ENCODE measurements at regions not wholly inside any gene's neighbourhood (a gene's known extent, or its start where the extent isn't known, plus 50 kb on each side); places are given as distances from the start of the nearest gene placed in this dataset.
"Not testable (repeated sequence)": the region's sequence is repeated elsewhere in the genome, so short reads cannot be mapped to it uniquely, and the experiment has no call there.

- TF ChIP-seq, protein P1, sequence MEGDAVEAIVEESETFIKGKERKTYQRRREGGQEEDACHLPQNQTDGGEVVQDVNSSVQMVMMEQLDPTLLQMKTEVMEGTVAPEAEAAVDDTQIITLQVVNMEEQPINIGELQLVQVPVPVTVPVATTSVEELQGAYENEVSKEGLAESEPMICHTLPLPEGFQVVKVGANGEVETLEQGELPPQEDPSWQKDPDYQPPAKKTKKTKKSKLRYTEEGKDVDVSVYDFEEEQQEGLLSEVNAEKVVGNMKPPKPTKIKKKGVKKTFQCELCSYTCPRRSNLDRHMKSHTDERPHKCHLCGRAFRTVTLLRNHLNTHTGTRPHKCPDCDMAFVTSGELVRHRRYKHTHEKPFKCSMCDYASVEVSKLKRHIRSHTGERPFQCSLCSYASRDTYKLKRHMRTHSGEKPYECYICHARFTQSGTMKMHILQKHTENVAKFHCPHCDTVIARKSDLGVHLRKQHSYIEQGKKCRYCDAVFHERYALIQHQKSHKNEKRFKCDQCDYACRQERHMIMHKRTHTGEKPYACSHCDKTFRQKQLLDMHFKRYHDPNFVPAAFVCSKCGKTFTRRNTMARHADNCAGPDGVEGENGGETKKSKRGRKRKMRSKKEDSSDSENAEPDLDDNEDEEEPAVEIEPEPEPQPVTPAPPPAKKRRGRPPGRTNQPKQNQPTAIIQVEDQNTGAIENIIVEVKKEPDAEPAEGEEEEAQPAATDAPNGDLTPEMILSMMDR (IDR thresholded peaks at IDR 0.05; ENCODE audit: control extremely low read depth, extremely low read depth, low read depth, missing control alignments), result no peak
- POLR2A ChIA-PET, result no interaction called here
- CTCF ChIA-PET, result no interaction called here
- no peak for DNase-seq (ENCODE audit: extremely low spot score)
Measured at GRCh38 chr11:28797536-28797935, 689.3 kb downstream of the METTL15 start.

DNA sequence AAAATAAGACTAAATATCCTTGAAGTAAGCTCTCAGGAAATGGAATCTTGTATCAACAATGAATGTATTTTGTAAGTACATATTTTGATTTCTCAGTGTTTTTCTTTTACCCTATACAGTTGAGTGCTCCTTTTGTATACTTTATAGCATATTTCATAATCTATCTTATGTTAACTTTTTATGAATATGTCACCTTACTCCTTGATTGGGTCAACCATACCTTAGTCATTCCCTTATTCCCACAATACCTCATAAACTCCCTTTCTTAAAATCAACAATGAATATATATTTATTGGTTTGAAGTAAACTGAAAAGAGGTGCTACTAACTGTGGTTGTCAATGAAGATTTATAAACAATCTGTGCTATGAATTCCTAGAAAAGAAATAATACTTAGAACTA is 686.2 kb downstream of the METTL15 start:
- POLR2A ChIA-PET, result no interaction called here
- no peak for DNase-seq (ENCODE audit: extremely low spot score)
- TF ChIP-seq, protein P1 (IDR thresholded peaks at IDR 0.05; ENCODE audit: control extremely low read depth, extremely low read depth, low read depth, missing control alignments), result no peak
- CTCF ChIA-PET, result no interaction called here

DNA sequence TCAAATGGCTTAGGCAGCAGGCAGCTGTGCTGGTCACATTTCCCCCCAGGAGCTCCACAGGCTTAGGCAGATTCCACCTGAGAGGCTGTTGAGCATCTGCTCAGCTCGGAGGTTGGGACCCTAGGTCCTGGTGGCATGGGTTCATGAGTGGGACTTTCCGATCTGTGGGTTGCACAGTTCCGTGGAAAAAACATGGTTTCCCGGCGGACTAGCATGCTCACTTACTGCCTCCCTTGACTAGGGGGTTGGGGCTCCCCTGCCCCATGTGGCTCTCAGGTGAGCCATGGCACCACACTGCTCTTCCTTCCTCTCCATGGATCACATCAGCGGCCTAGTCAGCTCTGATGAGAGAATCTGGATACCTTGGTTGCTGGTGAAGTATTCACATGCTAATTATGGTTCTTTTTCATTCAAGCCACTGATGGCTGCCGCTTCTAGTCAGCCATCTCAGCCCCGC is 685.1 kb downstream of the METTL15 start:
- ChIA-PET POLR2A (no interaction called here), CTCF (no interaction called here)
- TF ChIP-seq, protein P1 (IDR thresholded peaks at IDR 0.05; ENCODE audit: control extremely low read depth, extremely low read depth, low read depth, missing control alignments), result no peak
- no peak for DNase-seq (ENCODE audit: extremely low spot score)

DNA sequence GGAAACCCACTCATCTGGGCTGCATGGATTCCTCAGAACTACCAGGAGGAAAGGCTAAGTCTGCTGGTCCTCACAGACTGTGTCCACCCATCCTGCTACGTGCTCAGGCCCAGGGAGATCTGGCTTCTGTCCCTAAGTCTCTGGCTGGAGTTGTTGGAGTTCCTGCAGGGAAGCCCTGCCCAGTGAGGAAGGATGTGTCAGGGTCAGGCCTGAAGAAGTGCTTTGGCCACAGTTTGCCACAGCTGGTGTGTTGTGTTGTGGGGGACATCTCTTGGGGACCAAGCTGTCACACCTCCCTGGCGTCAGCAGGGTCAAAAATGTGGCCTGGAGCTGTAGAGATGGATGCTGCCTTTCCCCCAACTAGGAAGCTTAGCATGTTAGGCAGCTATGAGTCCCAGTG is 684.7 kb downstream of the METTL15 start:
- TF ChIP-seq, protein P1 (IDR thresholded peaks at IDR 0.05; ENCODE audit: control extremely low read depth, extremely low read depth, low read depth, missing control alignments), result no peak
- ChIA-PET CTCF (no interaction called here), POLR2A (no interaction called here)
- no peak for DNase-seq (ENCODE audit: extremely low spot score)

- CTCF ChIA-PET; DNase-seq (ENCODE audit: extremely low spot score); POLR2A ChIA-PET: not testable (repeated sequence)
Measured at GRCh38 chr11:28787897-28788296, 679.7 kb downstream of the METTL15 start.

GRCh38 chr11:28777126-28777525 is 668.9 kb downstream of the METTL15 start:
- TF ChIP-seq, protein P1 (IDR thresholded peaks at IDR 0.05; ENCODE audit: control extremely low read depth, extremely low read depth, low read depth, missing control alignments), result no peak
- ChIA-PET POLR2A (no interaction called here), CTCF (no interaction called here)
- no peak for DNase-seq (ENCODE audit: extremely low spot score)

DNA sequence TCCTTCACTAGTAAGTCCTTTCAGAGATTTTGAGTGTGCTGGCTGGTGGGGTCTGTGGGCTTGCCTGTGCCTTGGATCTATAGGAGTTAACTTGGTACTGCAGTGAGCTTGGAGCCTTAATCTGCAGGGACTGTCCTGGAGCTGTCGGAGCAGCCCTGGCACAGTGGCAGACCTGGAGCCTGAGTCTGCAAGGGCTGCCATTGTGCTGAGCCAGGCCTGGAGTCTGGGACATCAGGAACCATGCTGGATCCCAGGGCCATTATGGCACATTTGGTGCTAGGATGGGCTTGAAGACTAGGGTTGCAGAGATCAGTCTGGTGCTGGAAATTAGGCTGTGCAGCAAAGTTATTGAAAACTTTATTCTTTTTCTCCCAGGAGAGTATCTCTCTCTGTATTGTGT is 665.4 kb downstream of the METTL15 start:
- ChIA-PET CTCF (no interaction called here), POLR2A (no interaction called here)
- no peak for DNase-seq (ENCODE audit: extremely low spot score)
- TF ChIP-seq, protein P1 (IDR thresholded peaks at IDR 0.05; ENCODE audit: control extremely low read depth, extremely low read depth, low read depth, missing control alignments), result no peak

All from GM10248 (cell line).